SK-N-SH treated with all-trans-retinoic acid at 6 μM for 48 hours (cell line): ENCODE measurements at regions not wholly inside any gene's neighbourhood (a gene's known extent, or its start where the extent isn't known, plus 50 kb on each side); places are given as distances from the start of the nearest gene placed in this dataset.

ENCODE experiments used
- ARNTL ChIP-seq: fragments of 450-650 bp; formaldehyde crosslinking; IDR thresholded peaks from 2 replicates; pipeline ENCODE4 v1.5.0; 2020; ENCODE audit warnings: low read depth, mild to moderate bottlenecking, moderate library complexity, borderline replicate concordance
- CSDC2 ChIP-seq: fragments of 250-450 bp; sonication (Bioruptor Pico); IDR thresholded peaks from 2 replicates; pipeline ENCODE4 v1.5.0; 2020; ENCODE audit warnings: mild to moderate bottlenecking, moderate library complexity
- PPARA ChIP-seq: fragments of 250-450 bp; sonication (Bioruptor Pico); IDR thresholded peaks from 2 replicates; pipeline ENCODE4 v1.5.0; 2020; ENCODE audit warnings: mild to moderate bottlenecking, borderline replicate concordance
- RARB ChIP-seq: fragments of 250-450 bp; sonication (Bioruptor Pico); IDR thresholded peaks from 2 replicates; pipeline ENCODE4 v1.8.0; 2021; ENCODE audit warnings: mild to moderate bottlenecking, moderate library complexity
- SNAI2 ChIP-seq: fragments of 250-450 bp; sonication (Bioruptor Pico); IDR thresholded peaks from 2 replicates; pipeline ENCODE4 v1.5.0; 2020; ENCODE audit warnings: mild to moderate bottlenecking, moderate library complexity
- TOX ChIP-seq: fragments of 250-450 bp; sonication (Bioruptor Pico); IDR thresholded peaks from 2 replicates; pipeline ENCODE4 v1.8.0; 2021; ENCODE audit warnings: mild to moderate bottlenecking, moderate library complexity, borderline replicate concordance
- TSHZ2 ChIP-seq: fragments of 250-450 bp; sonication (Bioruptor Pico); IDR thresholded peaks from 2 replicates; pipeline ENCODE4 v1.5.0; 2020; ENCODE audit warnings: mild to moderate bottlenecking, moderate library complexity
- ZC3H10 ChIP-seq: fragments of 250-450 bp; sonication (Bioruptor Pico); IDR thresholded peaks from 2 replicates; pipeline ENCODE4 v1.5.1; 2021; ENCODE audit warnings: mild to moderate bottlenecking, moderate library complexity
- ZFP30 ChIP-seq: fragments of 450-650 bp; formaldehyde crosslinking; IDR thresholded peaks from 2 replicates; pipeline ENCODE4 v1.5.0; 2022; ENCODE audit warnings: mild to moderate bottlenecking, moderate library complexity
- ZNF70 ChIP-seq: fragments of 450-650 bp; formaldehyde crosslinking; IDR thresholded peaks from 2 replicates; pipeline ENCODE4 v1.5.0; 2020; ENCODE audit warnings: mild to moderate bottlenecking, moderate library complexity
- ZNF8 ChIP-seq: fragments of 450-650 bp; formaldehyde crosslinking; IDR thresholded peaks from 2 replicates; pipeline ENCODE4 v1.5.0; 2020; ENCODE audit warnings: mild to moderate bottlenecking, moderate library complexity
- TF ChIP-seq, protein P1 (sequence below): fragments of 250-450 bp; sonication (Bioruptor Pico); IDR thresholded peaks from 2 replicates; pipeline ENCODE4 v1.8.0; 2020; ENCODE audit warnings: mild to moderate bottlenecking, moderate library complexity, borderline replicate concordance
- TF ChIP-seq, protein P2 (sequence below): fragments of 250-450 bp; sonication (Bioruptor Pico); IDR thresholded peaks from 2 replicates; pipeline ENCODE4 v1.5.1; 2020; ENCODE audit warnings: low read depth, mild to moderate bottlenecking, moderate library complexity

GRCh38 chr7:97468493-97468892 lies 263.4 kb upstream of the TAC1 start:
- TF ChIP-seq, protein P1, sequence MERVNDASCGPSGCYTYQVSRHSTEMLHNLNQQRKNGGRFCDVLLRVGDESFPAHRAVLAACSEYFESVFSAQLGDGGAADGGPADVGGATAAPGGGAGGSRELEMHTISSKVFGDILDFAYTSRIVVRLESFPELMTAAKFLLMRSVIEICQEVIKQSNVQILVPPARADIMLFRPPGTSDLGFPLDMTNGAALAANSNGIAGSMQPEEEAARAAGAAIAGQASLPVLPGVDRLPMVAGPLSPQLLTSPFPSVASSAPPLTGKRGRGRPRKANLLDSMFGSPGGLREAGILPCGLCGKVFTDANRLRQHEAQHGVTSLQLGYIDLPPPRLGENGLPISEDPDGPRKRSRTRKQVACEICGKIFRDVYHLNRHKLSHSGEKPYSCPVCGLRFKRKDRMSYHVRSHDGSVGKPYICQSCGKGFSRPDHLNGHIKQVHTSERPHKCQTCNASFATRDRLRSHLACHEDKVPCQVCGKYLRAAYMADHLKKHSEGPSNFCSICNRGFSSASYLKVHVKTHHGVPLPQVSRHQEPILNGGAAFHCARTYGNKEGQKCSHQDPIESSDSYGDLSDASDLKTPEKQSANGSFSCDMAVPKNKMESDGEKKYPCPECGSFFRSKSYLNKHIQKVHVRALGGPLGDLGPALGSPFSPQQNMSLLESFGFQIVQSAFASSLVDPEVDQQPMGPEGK (CRISPR knock-in tag) = no peak
- no peak for TF ChIP-seq ZFP30 (CRISPR knock-in tag)
- TF ChIP-seq ARNTL (CRISPR knock-in tag) = no peak
- no peak for TF ChIP-seq RARB (CRISPR knock-in tag)
- no peak for TF ChIP-seq CSDC2 (CRISPR knock-in tag)
- TF ChIP-seq TOX (CRISPR knock-in tag) = no peak
- TF ChIP-seq, protein P2, sequence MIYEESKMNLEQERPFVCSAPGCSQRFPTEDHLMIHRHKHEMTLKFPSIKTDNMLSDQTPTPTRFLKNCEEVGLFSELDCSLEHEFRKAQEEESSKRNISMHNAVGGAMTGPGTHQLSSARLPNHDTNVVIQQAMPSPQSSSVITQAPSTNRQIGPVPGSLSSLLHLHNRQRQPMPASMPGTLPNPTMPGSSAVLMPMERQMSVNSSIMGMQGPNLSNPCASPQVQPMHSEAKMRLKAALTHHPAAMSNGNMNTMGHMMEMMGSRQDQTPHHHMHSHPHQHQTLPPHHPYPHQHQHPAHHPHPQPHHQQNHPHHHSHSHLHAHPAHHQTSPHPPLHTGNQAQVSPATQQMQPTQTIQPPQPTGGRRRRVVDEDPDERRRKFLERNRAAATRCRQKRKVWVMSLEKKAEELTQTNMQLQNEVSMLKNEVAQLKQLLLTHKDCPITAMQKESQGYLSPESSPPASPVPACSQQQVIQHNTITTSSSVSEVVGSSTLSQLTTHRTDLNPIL (CRISPR knock-in tag) = no peak
- TF ChIP-seq ZC3H10 = no peak
- no peak for TF ChIP-seq ZNF8 (CRISPR knock-in tag)
- no peak for TF ChIP-seq TSHZ2 (CRISPR knock-in tag)
- TF ChIP-seq PPARA = no peak
- no peak for TF ChIP-seq SNAI2
- no peak for TF ChIP-seq ZNF70 (CRISPR knock-in tag)
